ENCODE measurements at regions not wholly inside any gene's neighbourhood (a gene's known extent, or its start where the extent isn't known, plus 50 kb on each side); places are given as distances from the start of the nearest gene placed in this dataset.

GRCh38 chr3:21801631-21802030 lies 50.6 kb upstream of the ZNF385D start:
- Histone ChIP-seq H3K36me3 (no peaks in the 10 kb centered on the region), H3K4me1 (no peaks in the 10 kb centered on the region), H3K27ac (no peak overlapping the region), H3K4me3 (no peak overlapping the region), H3K9me3 (no peaks in the 10 kb centered on the region), H3K27me3 (no peaks in the 10 kb centered on the region)
- no peak for TF ChIP-seq CTCF (IDR thresholded peaks at IDR 0.05)
- TF ChIP-seq POLR2A (IDR thresholded peaks at IDR 0.05), result no peak
- DNase-seq, result no peak
- intact Hi-C loops (cut with DNase I; ENCODE audit: low total_unique reads), result no loop called here

- intact Hi-C loops (cut with DNase I; ENCODE audit: low total_unique reads), result no loop called here
- TF ChIP-seq CTCF (IDR thresholded peaks at IDR 0.05) (no peak), POLR2A (IDR thresholded peaks at IDR 0.05) (no peak)
- no peak for DNase-seq
- H3K27me3 ChIP-seq, result no peaks in the 10 kb centered on the region
- no peak overlapping the region for H3K27ac ChIP-seq
- no peak overlapping the region for H3K4me3 ChIP-seq
- H3K9me3 ChIP-seq, result no peaks in the 10 kb centered on the region
- H3K36me3 ChIP-seq, result no peaks in the 10 kb centered on the region
- no peaks in the 10 kb centered on the region for H3K4me1 ChIP-seq
These were observed 52.6 kb upstream of the ZNF385D start for GRCh38 chr3:21803604-21804003.

GRCh38 chr3:21804330-21804729 lies 53.3 kb upstream of the ZNF385D start:
- no peak overlapping the region for H3K4me3 ChIP-seq
- intact Hi-C loops (cut with DNase I; ENCODE audit: low total_unique reads), result no loop called here
- no peaks in the 10 kb centered on the region for H3K27me3 ChIP-seq
- no peak for TF ChIP-seq POLR2A (IDR thresholded peaks at IDR 0.05)
- TF ChIP-seq CTCF (IDR thresholded peaks at IDR 0.05), result no peak
- H3K4me1 ChIP-seq, result no peaks in the 10 kb centered on the region
- H3K9me3 ChIP-seq, result no peaks in the 10 kb centered on the region
- no peaks in the 10 kb centered on the region for H3K36me3 ChIP-seq
- H3K27ac ChIP-seq, result no peak overlapping the region
- DNase-seq, result no peak

- Histone ChIP-seq H3K36me3 (no peaks in the 10 kb centered on the region), H3K9me3 (no peaks in the 10 kb centered on the region), H3K27me3 (no peaks in the 10 kb centered on the region), H3K4me3 (no peak overlapping the region), H3K27ac (no peak overlapping the region), H3K4me1 (no peaks in the 10 kb centered on the region)
- TF ChIP-seq CTCF (IDR thresholded peaks at IDR 0.05) (no peak), POLR2A (IDR thresholded peaks at IDR 0.05) (no peak)
- no peak for DNase-seq
- intact Hi-C loops (cut with DNase I; ENCODE audit: low total_unique reads), result no loop called here
These were observed 55.7 kb upstream of the ZNF385D start for GRCh38 chr3:21806733-21807132.

GRCh38 chr3:21825684-21826083 lies 74.7 kb upstream of the ZNF385D start:
- H3K27ac ChIP-seq, result no peak overlapping the region
- H3K4me3 ChIP-seq, result no peak overlapping the region
- no peaks in the 10 kb centered on the region for H3K9me3 ChIP-seq
- no peaks in the 10 kb centered on the region for H3K27me3 ChIP-seq
- DNase-seq, result no peak
- no peaks in the 10 kb centered on the region for H3K4me1 ChIP-seq
- TF ChIP-seq POLR2A (IDR thresholded peaks at IDR 0.05) (no peak), CTCF (IDR thresholded peaks at IDR 0.05) (no peak)
- intact Hi-C loops (cut with DNase I; ENCODE audit: low total_unique reads), result no loop called here
- no peaks in the 10 kb centered on the region for H3K36me3 ChIP-seq
